ENCODE measurements at regions not wholly inside any gene's neighbourhood (a gene's known extent, or its start where the extent isn't known, plus 50 kb on each side); places are given as distances from the start of the nearest gene placed in this dataset.

- DNase-seq (ENCODE audit: low spot score): no peak
Observed at GRCh38 chr6:128666405-128666804, 146.0 kb upstream of the PTPRK start.

GRCh38 chr6:128663238-128663637 lies 142.8 kb upstream of the PTPRK start:
- DNase-seq (ENCODE audit: low spot score): no peak

- DNase-seq (ENCODE audit: low spot score): no peak
Observed at GRCh38 chr6:128659878-128660622, 139.7 kb upstream of the PTPRK start.

GRCh38 chr6:128659276-128659675 lies 138.9 kb upstream of the PTPRK start:
- DNase-seq (ENCODE audit: low spot score): no peak

GRCh38 chr6:128657181-128657580 lies 136.8 kb upstream of the PTPRK start:
- DNase-seq (ENCODE audit: low spot score): no peak

- DNase-seq (ENCODE audit: low spot score): no peak
Observed at GRCh38 chr6:128655978-128656498, 135.6 kb upstream of the PTPRK start.

GRCh38 chr6:128648022-128648598 lies 127.7 kb upstream of the PTPRK start:
- no peak for DNase-seq (ENCODE audit: low spot score)

GRCh38 chr6:128642132-128642531 lies 121.7 kb upstream of the PTPRK start:
- no peak for DNase-seq (ENCODE audit: low spot score)

- no peak for DNase-seq (ENCODE audit: low spot score)
Observed at GRCh38 chr6:128641703-128642102, 121.3 kb upstream of the PTPRK start.

- DNase-seq (ENCODE audit: low spot score): no peak
Observed at GRCh38 chr6:128638817-128639216, 118.4 kb upstream of the PTPRK start.

- no peak for DNase-seq (ENCODE audit: low spot score)
Observed at GRCh38 chr6:128635219-128635618, 114.8 kb upstream of the PTPRK start.

- no peak for DNase-seq (ENCODE audit: low spot score)
Observed at GRCh38 chr6:128632131-128632530, 111.7 kb upstream of the PTPRK start.

GRCh38 chr6:128631031-128631430 lies 110.6 kb upstream of the PTPRK start:
- no peak for DNase-seq (ENCODE audit: low spot score)

GRCh38 chr6:128630213-128630612 lies 109.8 kb upstream of the PTPRK start:
- no peak for DNase-seq (ENCODE audit: low spot score)

- DNase-seq (ENCODE audit: low spot score): no peak
Observed at GRCh38 chr6:128617285-128617684, 96.9 kb upstream of the PTPRK start.

GRCh38 chr6:128616342-128616741 lies 95.9 kb upstream of the PTPRK start:
- DNase-seq (ENCODE audit: low spot score): no peak

GRCh38 chr6:128606611-128607010 lies 86.2 kb upstream of the PTPRK start:
- no peak for DNase-seq (ENCODE audit: low spot score)

GRCh38 chr6:128605961-128606360 lies 85.6 kb upstream of the PTPRK start:
- DNase-seq (ENCODE audit: low spot score): no peak

GRCh38 chr6:128601060-128601459 lies 80.7 kb upstream of the PTPRK start:
- DNase-seq (ENCODE audit: low spot score): no peak

GRCh38 chr6:128600397-128600951 lies 80.1 kb upstream of the PTPRK start:
- DNase-seq (ENCODE audit: low spot score): no peak

- DNase-seq (ENCODE audit: low spot score): no peak
Observed at GRCh38 chr6:128599036-128599435, 78.6 kb upstream of the PTPRK start.

GRCh38 chr6:128598571-128598970 lies 78.2 kb upstream of the PTPRK start:
- DNase-seq (ENCODE audit: low spot score): no peak

- no peak for DNase-seq (ENCODE audit: low spot score)
Observed at GRCh38 chr6:128597956-128598355, 77.6 kb upstream of the PTPRK start.

All from ureter (tissue), 1 donor.